ENCODE measurements at regions not wholly inside any gene's neighbourhood (a gene's known extent, or its start where the extent isn't known, plus 50 kb on each side); places are given as distances from the start of the nearest gene placed in this dataset.
A peak's percentile ranks its signal among the peaks of the same experiment; 100 is the strongest.

- no peak for DNase-seq
- TF ChIP-seq, protein P1, sequence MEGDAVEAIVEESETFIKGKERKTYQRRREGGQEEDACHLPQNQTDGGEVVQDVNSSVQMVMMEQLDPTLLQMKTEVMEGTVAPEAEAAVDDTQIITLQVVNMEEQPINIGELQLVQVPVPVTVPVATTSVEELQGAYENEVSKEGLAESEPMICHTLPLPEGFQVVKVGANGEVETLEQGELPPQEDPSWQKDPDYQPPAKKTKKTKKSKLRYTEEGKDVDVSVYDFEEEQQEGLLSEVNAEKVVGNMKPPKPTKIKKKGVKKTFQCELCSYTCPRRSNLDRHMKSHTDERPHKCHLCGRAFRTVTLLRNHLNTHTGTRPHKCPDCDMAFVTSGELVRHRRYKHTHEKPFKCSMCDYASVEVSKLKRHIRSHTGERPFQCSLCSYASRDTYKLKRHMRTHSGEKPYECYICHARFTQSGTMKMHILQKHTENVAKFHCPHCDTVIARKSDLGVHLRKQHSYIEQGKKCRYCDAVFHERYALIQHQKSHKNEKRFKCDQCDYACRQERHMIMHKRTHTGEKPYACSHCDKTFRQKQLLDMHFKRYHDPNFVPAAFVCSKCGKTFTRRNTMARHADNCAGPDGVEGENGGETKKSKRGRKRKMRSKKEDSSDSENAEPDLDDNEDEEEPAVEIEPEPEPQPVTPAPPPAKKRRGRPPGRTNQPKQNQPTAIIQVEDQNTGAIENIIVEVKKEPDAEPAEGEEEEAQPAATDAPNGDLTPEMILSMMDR (IDR thresholded peaks at IDR 0.05; ENCODE audit: low read depth, low read length, missing control alignments): no peak
Observed at GRCh38 chr2:120436460-120436739, 90.5 kb downstream of the INHBB start.

GRCh38 chr2:120436885-120437603 is 91.1 kb downstream of the INHBB start:
- DNase-seq: peak; percentile 17

More at GRCh38 chr2:120436460-120436739, 90.5 kb downstream of the INHBB start:
- Histone ChIP-seq H3K27me3 (replicated peaks) (peaks cover 16% of the 10 kb centered on the region), H3K4me3 (ENCODE audit: low read depth, low read length) (no peak overlapping the region), H3K27ac (no peak overlapping the region), H3K36me3 (replicated peaks) (no peaks in the 10 kb centered on the region)
- in situ Hi-C loops (cut with HindIII; ENCODE audit: low pct_ligation_motif_present, low sequenced_read_pairs): no loop called here

DNA sequence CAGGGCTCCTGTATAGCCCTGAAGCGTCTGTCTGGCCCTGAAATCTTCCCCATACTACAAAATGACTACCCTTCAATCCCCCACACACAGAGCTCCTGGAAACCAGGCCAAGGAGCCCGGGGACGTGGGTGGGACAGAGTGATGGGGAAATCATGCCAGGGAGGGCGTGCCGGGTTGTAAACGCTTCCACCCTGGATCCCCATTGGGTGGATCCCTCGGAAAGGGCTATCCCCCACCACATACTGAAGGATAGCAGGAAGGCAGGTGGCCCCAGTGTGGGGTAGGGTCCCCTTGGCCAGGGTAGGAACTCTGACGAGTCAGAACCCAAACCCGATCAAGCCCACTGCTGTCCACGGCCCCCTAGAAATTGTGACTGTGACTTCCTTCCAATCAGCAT is 91.7 kb downstream of the INHBB start:
- Histone ChIP-seq H3K27ac (no peak overlapping the region), H3K36me3 (replicated peaks) (no peaks in the 10 kb centered on the region), H3K4me3 (ENCODE audit: low read depth, low read length) (no peak overlapping the region), H3K27me3 (replicated peaks) (peaks cover 26% of the 10 kb centered on the region)
- no peak for DNase-seq
- in situ Hi-C loops (cut with HindIII; ENCODE audit: low pct_ligation_motif_present, low sequenced_read_pairs): no loop called here
- TF ChIP-seq, protein P1 (IDR thresholded peaks at IDR 0.05; ENCODE audit: low read depth, low read length, missing control alignments): no peak

More at GRCh38 chr2:120436885-120437603, 91.1 kb downstream of the INHBB start:
- TF ChIP-seq, protein P1 (IDR thresholded peaks at IDR 0.05; ENCODE audit: low read depth, low read length, missing control alignments): peak; percentile 63
- no peak overlapping the region for H3K4me3 ChIP-seq (ENCODE audit: low read depth, low read length)
- H3K36me3 ChIP-seq (replicated peaks): no peaks in the 10 kb centered on the region
- peaks cover 20% of the 10 kb centered on the region for H3K27me3 ChIP-seq (replicated peaks)
- in situ Hi-C loops (cut with HindIII; ENCODE audit: low pct_ligation_motif_present, low sequenced_read_pairs): no loop called here
- no peak overlapping the region for H3K27ac ChIP-seq

DNA sequence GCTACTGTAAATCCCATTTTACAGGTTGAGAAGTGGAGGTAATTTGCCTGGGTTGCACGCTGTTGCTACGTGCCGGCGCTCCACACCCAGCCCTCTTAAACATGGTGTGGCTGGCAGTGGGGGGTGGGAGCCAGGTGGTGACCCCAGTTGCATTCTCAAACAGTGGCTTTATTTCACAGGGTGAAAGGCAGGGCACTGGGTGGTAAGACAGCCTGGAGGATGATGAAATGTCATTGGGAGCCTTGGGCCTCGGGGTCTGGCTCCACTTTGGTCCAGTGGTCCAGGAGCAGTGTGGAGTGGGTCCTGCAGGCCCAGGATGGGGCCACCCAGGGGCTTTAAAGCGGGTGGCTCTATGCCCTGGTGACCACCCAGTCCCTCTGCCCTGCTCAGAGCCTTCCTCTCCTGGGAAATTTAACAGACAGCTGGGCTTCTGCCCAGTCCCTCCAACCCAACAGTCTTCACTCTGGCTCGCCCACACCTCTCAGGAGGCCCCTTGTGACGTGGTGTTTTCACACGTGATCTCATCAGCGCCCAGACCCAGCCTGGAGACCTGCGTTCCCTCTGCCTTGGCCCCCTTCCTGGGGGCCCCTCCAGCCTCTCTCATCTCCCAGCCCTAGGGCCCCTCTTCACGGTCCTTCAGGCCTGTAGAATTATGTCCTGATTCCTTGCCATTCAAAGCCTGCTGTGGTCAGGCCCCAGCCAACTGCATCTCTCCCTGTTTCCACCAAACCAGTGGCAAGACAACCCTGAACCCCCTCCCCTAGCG is 92.5 kb downstream of the INHBB start:
- no peak for DNase-seq
- H3K36me3 ChIP-seq (replicated peaks): no peaks in the 10 kb centered on the region
- TF ChIP-seq, protein P1 (IDR thresholded peaks at IDR 0.05; ENCODE audit: low read depth, low read length, missing control alignments): no peak
- in situ Hi-C loops (cut with HindIII; ENCODE audit: low pct_ligation_motif_present, low sequenced_read_pairs): no loop called here
- H3K27ac ChIP-seq: no peak overlapping the region
- H3K4me3 ChIP-seq (ENCODE audit: low read depth, low read length): no peak overlapping the region
- H3K27me3 ChIP-seq (replicated peaks): peaks cover 35% of the 10 kb centered on the region

DNA sequence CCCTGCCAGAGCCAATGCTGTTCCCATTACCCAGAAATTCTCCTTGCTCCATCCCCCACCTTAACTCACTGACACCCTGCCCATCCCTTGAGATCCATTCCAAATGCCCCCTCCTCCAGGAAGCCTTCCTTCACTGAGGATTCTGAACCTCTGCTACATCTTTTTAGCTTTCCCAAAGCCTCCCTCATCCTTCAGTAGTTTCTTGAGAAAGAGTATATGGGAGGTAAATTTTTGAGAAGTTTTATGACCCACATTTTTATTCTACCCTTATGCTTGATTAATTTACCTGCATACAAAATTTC is 93.1 kb downstream of the INHBB start:
- H3K27me3 ChIP-seq (replicated peaks): peaks cover 40% of the 10 kb centered on the region
- H3K4me3 ChIP-seq (ENCODE audit: low read depth, low read length): no peak overlapping the region
- in situ Hi-C loops (cut with HindIII; ENCODE audit: low pct_ligation_motif_present, low sequenced_read_pairs): no loop called here
- H3K27ac ChIP-seq: no peak overlapping the region
- TF ChIP-seq, protein P1 (IDR thresholded peaks at IDR 0.05; ENCODE audit: low read depth, low read length, missing control alignments): no peak
- no peak for DNase-seq
- H3K36me3 ChIP-seq (replicated peaks): no peaks in the 10 kb centered on the region
